Ovary (tissue), 3 donors: ENCODE measurements at regions not wholly inside any gene's neighbourhood (a gene's known extent, or its start where the extent isn't known, plus 50 kb on each side); places are given as distances from the start of the nearest gene placed in this dataset.
"Not testable (repeated sequence)": the region's sequence is repeated elsewhere in the genome, so short reads cannot be mapped to it uniquely, and the experiment has no call there.

Experiments
- EP300 ChIP-seq: sonication (generic); formaldehyde crosslinking; IDR thresholded peaks from one replicate; pipeline ENCODE4 v1.6.1; 2017; ENCODE audit warnings: antibody characterized with exemption
- TF ChIP-seq, protein P1 (sequence below), 3 donors: fragments of 450-650 bp in 2 of 3; fragments of 200-600 bp in 1 of 3; IDR thresholded peaks; one replicate each; pipeline versions ENCODE4 v1.5.1 to v1.8.0; 2016 to 2022; ENCODE audit warnings: antibody characterized with exemption in 3 of 3, mild to moderate bottlenecking in 1 of 3
- donor health status: DM: no; HTN: no; CAD: no.

DNA sequence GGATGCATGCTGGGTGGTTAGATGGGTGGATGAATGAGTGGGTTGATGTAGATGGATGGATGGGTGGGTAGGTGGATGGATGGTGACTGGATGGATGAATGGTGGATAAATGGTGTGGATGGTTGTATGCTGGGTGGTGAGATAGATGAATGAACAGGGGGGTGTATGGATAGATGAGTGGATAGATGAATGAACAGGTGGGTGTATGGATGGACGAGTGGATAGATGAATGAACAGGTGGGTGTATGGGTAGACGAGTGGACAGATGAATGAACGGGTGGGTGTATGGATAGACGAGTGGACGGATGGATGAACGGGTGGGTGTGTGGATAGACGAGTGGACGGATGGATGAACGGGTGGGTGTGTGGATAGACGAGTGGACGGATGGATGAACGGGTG, 108.2 kb downstream of the NPIPB11 start:
- TF ChIP-seq, protein P1, sequence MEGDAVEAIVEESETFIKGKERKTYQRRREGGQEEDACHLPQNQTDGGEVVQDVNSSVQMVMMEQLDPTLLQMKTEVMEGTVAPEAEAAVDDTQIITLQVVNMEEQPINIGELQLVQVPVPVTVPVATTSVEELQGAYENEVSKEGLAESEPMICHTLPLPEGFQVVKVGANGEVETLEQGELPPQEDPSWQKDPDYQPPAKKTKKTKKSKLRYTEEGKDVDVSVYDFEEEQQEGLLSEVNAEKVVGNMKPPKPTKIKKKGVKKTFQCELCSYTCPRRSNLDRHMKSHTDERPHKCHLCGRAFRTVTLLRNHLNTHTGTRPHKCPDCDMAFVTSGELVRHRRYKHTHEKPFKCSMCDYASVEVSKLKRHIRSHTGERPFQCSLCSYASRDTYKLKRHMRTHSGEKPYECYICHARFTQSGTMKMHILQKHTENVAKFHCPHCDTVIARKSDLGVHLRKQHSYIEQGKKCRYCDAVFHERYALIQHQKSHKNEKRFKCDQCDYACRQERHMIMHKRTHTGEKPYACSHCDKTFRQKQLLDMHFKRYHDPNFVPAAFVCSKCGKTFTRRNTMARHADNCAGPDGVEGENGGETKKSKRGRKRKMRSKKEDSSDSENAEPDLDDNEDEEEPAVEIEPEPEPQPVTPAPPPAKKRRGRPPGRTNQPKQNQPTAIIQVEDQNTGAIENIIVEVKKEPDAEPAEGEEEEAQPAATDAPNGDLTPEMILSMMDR (IDR thresholded peaks at IDR 0.05), result not testable (repeated sequence)
- not testable (repeated sequence) for TF ChIP-seq EP300
